ENCODE measurements at regions not wholly inside any gene's neighbourhood (a gene's known extent, or its start where the extent isn't known, plus 50 kb on each side); places are given as distances from the start of the nearest gene placed in this dataset.

- DNase-seq = no peak
- no peaks in the 10 kb centered on the region for H3K27me3 ChIP-seq
- H3K36me3 ChIP-seq = no peaks in the 10 kb centered on the region
Measured at GRCh38 chr6:149260214-149260874, 57.2 kb upstream of the TAB2 start.

GRCh38 chr6:149261364-149262040 is 56.0 kb upstream of the TAB2 start:
- H3K27me3 ChIP-seq = no peaks in the 10 kb centered on the region; the same call in 1 of the 2 replicates
- H3K4me3 ChIP-seq = no peak overlapping the region
- no peaks in the 10 kb centered on the region for H3K9me3 ChIP-seq
- no peaks in the 10 kb centered on the region for H3K36me3 ChIP-seq
- DNase-seq = no peak

More at GRCh38 chr6:149260214-149260874, 57.2 kb upstream of the TAB2 start:
- Histone ChIP-seq H3K4me3 (no peak overlapping the region), H3K9me3 (no peaks in the 10 kb centered on the region)

- no peaks in the 10 kb centered on the region; the same call in 1 of the 2 replicates for H3K27me3 ChIP-seq
- DNase-seq = no peak
- H3K9me3 ChIP-seq = no peaks in the 10 kb centered on the region
- no peak overlapping the region for H3K4me3 ChIP-seq
- H3K36me3 ChIP-seq = no peaks in the 10 kb centered on the region
Measured at GRCh38 chr6:149263321-149263720, 54.2 kb upstream of the TAB2 start.

- Histone ChIP-seq H3K4me3 (no peak overlapping the region), H3K36me3 (no peaks in the 10 kb centered on the region), H3K27me3 (no peaks in the 10 kb centered on the region; the same call in 1 of the 2 replicates), H3K9me3 (no peaks in the 10 kb centered on the region)
- DNase-seq = no peak
Measured at GRCh38 chr6:149264629-149265028, 52.9 kb upstream of the TAB2 start.

GRCh38 chr6:149265945-149266344 is 51.6 kb upstream of the TAB2 start:
- no peaks in the 10 kb centered on the region; the same call in 1 of the 2 replicates for H3K27me3 ChIP-seq
- DNase-seq = no peak
- H3K36me3 ChIP-seq = no peaks in the 10 kb centered on the region
- no peak overlapping the region for H3K4me3 ChIP-seq
- H3K9me3 ChIP-seq = no peaks in the 10 kb centered on the region

- DNase-seq = no peak
- no peaks in the 10 kb centered on the region; the same call in 1 of the 2 replicates for H3K27me3 ChIP-seq
- no peaks in the 10 kb centered on the region for H3K9me3 ChIP-seq
- H3K36me3 ChIP-seq = no peaks in the 10 kb centered on the region
- H3K4me3 ChIP-seq = no peak overlapping the region
Measured at GRCh38 chr6:149266659-149267058, 50.9 kb upstream of the TAB2 start.

- Histone ChIP-seq H3K4me3 (no peak overlapping the region), H3K27me3 (no peaks in the 10 kb centered on the region; the same call in 1 of the 2 replicates), H3K9me3 (no peaks in the 10 kb centered on the region), H3K36me3 (no peaks in the 10 kb centered on the region)
- no peak for DNase-seq
Measured at GRCh38 chr6:149267072-149267471, 50.4 kb upstream of the TAB2 start.

- Histone ChIP-seq H3K4me3 (no peak overlapping the region), H3K27me3 (no peaks in the 10 kb centered on the region; the same call in 1 of the 2 replicates), H3K9me3 (no peaks in the 10 kb centered on the region), H3K36me3 (no peaks in the 10 kb centered on the region)
- DNase-seq = no peak
Measured at GRCh38 chr6:149267513-149268043, 49.9 kb upstream of the TAB2 start.

Data from MG63 (cell line).